A172 (cell line): ENCODE measurements at regions not wholly inside any gene's neighbourhood (a gene's known extent, or its start where the extent isn't known, plus 50 kb on each side); places are given as distances from the start of the nearest gene placed in this dataset.

Experiments used
- DNase-seq: peaks from one replicate; pipeline ENCODE4 v3.0.0-alpha.2; 2015; ENCODE audit warnings: low spot score

DNA sequence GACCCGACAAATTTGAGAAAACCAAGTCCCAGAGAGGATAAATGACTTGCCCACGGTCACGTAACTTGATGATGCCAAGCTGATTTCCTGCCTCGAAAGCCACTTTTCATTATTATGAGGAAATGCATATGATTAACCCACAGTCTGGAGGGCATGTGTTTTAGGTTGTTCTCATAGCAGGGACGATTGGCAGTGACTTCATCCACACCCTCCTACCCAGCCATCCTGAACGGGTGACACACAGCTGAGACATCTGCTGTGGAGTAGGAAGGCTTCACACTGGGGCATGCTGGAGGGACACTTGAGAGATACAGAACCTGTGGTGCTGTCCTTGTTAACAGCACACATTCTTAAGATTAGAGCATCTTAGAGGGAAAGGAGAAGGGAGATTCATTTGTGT, 65.4 kb upstream of the WDFY2 start:
- DNase-seq = peak; percentile 51

DNA sequence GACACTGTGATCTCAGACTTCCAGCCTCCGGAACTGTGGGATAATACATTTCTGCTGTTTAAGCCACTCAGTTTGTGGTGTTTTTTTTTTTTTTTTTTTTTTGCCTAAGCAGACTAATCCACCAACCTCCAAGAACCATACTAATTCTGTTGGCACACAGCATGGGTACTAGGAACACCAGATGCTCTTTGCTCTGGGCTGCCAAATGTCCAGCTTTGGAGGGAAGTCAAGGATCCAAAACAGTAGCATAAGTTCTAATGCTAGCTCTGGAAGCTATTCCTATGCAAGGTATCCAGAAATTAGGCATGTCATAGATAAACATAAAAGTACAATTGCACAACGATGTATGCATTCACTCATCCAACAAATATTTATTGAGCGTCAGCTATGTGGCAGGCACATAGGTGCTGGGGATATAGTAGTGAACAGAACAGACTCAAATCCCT, 64.5 kb upstream of the WDFY2 start:
- DNase-seq = no peak

DNA sequence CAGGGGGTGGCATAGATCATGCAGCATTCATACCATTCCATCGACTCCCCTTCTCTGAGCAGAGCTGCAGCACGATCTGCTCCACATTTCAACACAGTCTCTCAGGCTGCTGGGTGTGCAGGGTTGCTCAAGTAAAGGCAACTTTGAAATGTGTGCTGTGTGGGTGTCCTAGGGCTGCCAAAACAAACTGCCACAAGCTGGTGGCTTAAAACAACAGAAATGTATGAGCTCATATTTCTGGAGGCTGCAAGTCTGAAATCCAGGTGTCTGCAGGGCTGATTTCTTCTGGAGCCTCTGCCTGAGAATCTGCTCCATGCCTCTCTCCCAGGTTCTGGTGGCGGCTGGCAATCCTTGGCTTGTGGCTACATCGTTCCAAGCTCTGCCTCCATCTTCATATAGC, 63.7 kb upstream of the WDFY2 start:
- no peak for DNase-seq

DNA sequence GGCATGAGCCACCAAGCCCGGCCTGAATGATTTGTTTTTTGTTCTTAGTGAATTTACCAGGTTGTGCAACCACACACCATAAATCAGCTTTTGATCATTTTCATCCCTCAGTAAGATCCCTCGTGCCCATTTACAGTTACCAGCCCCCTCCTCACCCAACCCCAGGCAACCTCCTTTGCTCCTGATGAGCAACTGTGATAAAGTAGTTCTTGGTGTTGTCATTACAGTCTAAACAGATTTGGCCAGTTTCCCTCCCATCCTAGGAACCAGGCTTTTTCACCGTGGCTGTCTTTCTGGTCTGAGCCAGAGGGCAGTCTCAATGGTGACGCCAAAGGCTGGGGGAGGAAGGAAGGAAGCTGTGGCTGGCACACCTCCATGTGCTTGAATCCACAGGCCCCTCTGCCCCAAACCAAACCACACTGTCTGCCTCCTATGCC, 61.2 kb upstream of the WDFY2 start:
- DNase-seq = peak; percentile 73

DNA sequence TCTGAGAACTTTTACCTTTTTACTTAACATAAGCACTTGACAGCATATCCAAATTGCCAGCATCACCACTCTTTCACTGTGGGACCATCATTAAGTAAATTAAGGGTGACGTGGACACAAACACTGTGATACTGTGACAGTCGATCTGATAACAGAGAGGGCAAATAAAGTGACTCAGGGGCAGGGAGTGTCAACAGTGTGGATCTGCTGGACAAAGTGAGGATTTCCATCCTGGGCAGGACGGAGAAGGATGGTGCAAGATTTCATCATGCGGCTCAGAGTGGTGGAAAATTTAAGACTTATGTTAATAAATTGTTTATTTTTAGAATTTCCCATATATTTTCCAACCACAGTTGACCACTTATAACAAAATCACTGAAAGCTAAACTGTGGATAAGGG, 60.0 kb upstream of the WDFY2 start:
- peak; percentile 55 for DNase-seq

DNA sequence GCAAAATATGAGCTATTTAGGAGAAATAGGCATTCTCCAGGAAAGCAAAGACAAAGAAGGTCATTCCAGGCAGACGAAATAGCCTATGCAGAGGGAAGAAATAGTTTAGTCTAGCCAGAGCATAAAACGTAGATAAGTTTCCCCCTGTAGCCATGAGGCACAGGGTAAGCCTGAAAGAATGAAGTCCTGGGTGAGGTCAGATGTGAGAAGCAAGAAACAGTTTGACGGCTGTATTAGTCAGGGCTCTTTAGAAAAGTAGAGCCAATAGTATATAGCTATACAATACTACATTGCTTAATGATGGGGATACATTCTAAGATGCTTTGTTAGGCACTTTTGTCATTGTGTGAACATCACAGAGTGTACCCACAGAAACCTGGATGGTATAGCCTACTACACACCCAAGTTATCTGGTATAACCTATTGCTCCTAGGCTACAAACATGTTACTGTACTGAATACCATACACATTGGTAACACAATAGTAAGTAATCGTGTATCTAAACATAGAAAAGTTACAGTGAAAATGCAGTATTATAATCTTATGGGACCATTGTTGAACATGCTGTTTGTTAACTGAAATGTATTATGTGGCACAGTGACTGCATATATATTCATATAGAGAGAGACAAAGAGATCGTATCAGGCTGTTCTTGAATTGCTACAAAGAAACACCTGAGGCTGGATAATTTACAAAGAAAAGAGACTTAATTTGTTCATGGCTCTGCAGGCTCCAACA, 59.3 kb upstream of the WDFY2 start:
- no peak for DNase-seq

DNA sequence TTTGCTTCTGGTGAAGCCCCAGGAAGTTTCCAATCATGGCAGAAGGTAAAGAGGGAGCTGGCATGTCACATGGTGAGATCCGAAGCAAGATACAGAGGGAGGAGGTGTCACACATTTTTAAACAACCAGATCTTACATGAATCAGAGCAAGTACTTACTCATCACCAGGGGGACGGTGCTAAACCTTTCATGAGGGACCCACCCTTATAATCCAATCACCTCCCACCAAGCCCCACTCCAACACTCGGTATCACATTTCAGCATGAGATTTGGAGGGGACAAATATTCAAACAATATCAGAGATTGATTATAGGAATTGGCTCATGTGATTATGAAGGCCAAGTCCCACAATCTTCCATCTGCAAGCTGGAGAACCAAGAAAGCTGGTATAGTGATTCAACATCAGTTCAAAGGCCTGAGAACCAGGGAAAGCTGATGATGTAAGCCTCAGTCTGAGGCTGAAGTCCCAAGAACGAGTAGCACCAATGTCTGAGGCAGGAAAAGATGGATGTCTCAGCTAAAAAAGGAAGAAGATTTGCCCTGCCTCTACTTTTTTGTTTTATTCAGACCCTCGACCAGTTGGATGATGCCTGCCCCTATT, 58.6 kb upstream of the WDFY2 start:
- DNase-seq = peak; percentile 51

DNA sequence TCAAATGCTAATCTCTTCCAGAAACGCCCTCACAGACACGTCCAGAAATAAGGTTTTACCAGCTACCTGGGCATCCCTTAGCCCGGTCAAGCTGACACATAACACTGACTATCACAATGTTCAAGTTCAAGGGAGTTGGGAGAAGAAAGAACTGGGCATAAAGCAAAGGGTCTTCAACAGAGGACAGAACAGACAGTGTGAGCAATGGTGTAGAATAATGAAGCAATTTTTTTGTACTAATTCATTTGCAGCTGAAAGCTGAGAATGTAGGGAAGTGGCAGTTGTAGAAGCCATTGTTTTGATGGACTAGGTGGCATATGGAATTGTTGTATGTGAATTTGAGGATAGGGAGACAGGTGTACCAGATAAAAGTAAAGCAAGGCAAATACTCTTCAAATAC, 58.1 kb upstream of the WDFY2 start:
- DNase-seq = no peak

DNA sequence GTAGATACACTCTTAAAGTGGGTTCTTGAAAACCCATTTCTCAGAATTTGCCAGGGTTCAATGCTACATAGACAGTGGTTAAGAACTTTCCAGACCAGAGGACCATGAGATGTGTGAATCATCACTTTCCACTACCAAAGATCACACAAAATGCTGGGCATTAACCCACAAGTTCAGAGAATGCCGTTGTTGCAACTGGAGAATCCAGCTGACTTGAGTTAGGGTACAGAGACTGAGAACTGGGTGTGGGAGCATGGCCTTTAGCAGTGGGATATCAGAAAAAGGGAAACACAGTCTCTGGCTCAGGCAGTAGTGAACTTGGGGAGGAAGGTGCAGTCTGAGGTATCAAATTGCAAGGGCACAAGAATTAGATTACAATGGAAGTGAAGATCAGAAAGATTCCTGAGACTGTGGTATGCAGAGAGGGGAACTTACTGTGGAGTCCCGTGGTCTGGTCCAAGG, 51.5 kb upstream of the WDFY2 start:
- no peak for DNase-seq

DNA sequence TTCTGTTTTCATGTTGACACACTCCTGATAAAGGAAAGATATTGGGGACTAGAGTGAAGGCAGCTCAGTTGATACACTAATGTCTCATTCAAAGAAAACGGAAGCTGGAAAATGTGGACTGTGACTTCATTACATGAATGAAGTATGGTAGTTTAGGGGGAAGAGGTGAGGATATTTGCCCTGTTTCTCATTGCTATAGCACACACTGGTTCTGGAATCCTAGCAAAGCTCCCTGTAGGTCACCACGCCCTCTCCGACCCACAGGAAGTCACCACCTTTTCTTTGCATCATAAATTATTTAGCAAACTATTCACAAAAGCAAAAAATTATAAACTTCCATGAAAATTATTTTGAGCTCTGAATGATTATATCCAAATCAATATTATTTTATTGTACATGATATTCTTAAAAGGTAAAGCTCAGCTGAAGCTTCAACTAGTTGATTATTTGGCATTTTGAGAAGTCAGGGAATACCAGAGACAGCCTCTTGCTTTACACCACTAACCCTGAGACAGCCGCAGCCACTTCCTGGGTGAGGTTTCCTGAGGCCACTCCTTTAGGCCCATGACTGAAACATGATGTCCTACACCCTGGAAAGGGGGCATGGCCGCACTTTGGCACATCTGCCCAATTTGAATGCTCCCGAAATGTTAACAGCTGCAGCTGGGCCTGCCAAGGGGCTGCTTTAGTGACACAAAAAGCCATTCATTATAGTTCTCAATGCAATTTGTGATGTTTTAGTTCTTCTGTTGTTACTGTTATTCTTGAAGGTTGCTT, 50.0 kb upstream of the WDFY2 start:
- peak; percentile 43 for DNase-seq
